ENCODE measurements at regions not wholly inside any gene's neighbourhood (a gene's known extent, or its start where the extent isn't known, plus 50 kb on each side); places are given as distances from the start of the nearest gene placed in this dataset.

DNA sequence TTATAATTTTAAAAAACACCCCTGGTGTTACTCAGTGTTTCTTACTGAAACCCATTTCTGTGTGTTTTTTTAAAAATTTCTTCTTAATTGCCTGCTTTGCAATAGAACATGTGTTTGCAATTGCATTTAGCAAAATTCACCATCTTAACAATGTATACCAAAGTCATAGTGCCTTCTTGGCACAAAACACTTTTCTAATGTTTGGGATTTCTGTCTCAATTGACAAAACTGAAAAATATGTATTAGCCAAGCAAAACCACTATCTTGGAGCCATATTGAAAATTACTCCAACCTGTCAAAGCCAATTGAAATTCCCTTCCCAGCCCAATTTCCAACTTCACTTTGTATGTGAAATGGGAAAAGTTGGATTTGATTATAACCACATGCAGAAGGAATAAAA lies 88.4 kb upstream of the RSPO3 start:
- TF ChIP-seq, protein P1, sequence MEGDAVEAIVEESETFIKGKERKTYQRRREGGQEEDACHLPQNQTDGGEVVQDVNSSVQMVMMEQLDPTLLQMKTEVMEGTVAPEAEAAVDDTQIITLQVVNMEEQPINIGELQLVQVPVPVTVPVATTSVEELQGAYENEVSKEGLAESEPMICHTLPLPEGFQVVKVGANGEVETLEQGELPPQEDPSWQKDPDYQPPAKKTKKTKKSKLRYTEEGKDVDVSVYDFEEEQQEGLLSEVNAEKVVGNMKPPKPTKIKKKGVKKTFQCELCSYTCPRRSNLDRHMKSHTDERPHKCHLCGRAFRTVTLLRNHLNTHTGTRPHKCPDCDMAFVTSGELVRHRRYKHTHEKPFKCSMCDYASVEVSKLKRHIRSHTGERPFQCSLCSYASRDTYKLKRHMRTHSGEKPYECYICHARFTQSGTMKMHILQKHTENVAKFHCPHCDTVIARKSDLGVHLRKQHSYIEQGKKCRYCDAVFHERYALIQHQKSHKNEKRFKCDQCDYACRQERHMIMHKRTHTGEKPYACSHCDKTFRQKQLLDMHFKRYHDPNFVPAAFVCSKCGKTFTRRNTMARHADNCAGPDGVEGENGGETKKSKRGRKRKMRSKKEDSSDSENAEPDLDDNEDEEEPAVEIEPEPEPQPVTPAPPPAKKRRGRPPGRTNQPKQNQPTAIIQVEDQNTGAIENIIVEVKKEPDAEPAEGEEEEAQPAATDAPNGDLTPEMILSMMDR (IDR thresholded peaks at IDR 0.05): no peak
- TF ChIP-seq POLR2A (IDR thresholded peaks at IDR 0.05): no peak
- TF ChIP-seq POLR2AphosphoS5 (IDR thresholded peaks at IDR 0.05; ENCODE audit: insufficient read depth in 1 of 2, low read depth in 1 of 2): no peak
- H3K27me3 ChIP-seq: no peaks in the 10 kb centered on the region
- H3K4me1 ChIP-seq: no peaks in the 10 kb centered on the region
- H3K27ac ChIP-seq: no peak overlapping the region
- intact Hi-C loops (cut with DNase I): no loop called here
- no peak overlapping the region for H3K4me3 ChIP-seq
- no peaks in the 10 kb centered on the region for H3K9me3 ChIP-seq
- H3K36me3 ChIP-seq: no peaks in the 10 kb centered on the region
- no peak for DNase-seq (ENCODE audit: extremely low spot score in 2 of 2)

DNA sequence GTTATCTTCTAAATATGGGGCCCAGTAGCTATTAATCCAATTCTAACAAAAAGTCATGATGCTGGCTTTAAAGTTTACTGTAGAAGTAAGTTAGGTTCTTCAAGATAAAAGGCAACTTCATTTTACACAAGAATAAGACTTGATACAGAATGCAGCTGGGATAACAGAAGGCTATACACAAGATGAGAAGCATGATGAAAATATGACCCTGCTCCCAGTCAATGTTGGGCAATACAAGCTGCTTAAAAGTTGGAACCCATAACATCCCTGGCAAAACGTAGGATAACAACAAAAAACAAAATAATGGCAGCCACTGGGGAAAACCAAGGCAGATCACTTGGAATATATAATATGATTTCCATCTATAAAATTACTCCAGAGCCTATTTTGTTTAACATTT lies 87.6 kb upstream of the RSPO3 start:
- Histone ChIP-seq H3K9me3 (no peaks in the 10 kb centered on the region), H3K4me3 (no peak overlapping the region), H3K4me1 (no peaks in the 10 kb centered on the region), H3K27me3 (no peaks in the 10 kb centered on the region), H3K36me3 (no peaks in the 10 kb centered on the region), H3K27ac (no peak overlapping the region)
- intact Hi-C loops (cut with DNase I): no loop called here
- DNase-seq (ENCODE audit: extremely low spot score in 2 of 2): no peak
- TF ChIP-seq POLR2AphosphoS5 (IDR thresholded peaks at IDR 0.05; ENCODE audit: insufficient read depth in 1 of 2, low read depth in 1 of 2): no peak
- TF ChIP-seq POLR2A (IDR thresholded peaks at IDR 0.05): no peak
- TF ChIP-seq, protein P1 (IDR thresholded peaks at IDR 0.05): no peak

DNA sequence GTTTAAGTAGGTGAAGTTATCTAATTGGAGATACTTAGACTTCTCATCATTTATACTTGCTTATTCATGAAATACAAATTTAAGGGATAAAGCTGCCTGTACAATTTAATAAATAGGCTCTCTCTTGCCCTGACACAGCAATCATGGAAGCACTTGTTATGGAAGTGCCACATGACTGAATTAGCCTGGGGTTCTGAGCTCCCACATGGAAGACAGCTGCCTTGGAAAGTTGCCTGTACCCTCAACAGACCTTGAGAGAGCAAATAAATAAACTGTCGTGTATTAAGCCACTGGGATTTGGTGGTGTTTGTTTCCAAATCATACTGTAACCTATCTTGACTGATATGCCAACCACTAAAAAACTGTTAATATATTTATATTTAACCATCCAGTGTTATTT lies 87.0 kb upstream of the RSPO3 start:
- H3K27ac ChIP-seq: no peak overlapping the region
- H3K9me3 ChIP-seq: no peaks in the 10 kb centered on the region
- no peak for DNase-seq (ENCODE audit: extremely low spot score in 2 of 2)
- no peaks in the 10 kb centered on the region for H3K27me3 ChIP-seq
- TF ChIP-seq, protein P1 (IDR thresholded peaks at IDR 0.05): no peak
- no peak for TF ChIP-seq POLR2AphosphoS5 (IDR thresholded peaks at IDR 0.05; ENCODE audit: insufficient read depth in 1 of 2, low read depth in 1 of 2)
- no peak for TF ChIP-seq POLR2A (IDR thresholded peaks at IDR 0.05)
- no peaks in the 10 kb centered on the region for H3K4me1 ChIP-seq
- intact Hi-C loops (cut with DNase I): no loop called here
- H3K36me3 ChIP-seq: no peaks in the 10 kb centered on the region
- H3K4me3 ChIP-seq: no peak overlapping the region

DNA sequence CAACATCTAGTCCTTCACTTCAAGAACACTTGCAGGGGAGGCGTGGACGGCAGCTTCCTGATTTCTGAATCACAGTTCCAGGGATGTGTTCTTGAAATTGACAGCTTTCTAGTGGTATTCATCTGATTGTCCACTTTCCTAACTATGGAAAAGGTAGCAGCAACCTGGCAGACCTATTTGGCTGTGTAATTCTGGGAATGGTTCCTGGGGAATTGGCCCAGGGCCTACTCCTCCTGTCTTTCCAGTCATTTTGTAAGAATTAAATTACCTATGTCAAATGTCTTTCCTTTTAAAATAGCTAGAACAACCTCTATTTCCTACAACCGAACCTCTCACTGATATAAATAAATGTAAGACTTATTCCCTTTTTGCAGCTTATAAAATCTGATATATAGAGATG lies 85.5 kb upstream of the RSPO3 start:
- no peak for DNase-seq (ENCODE audit: extremely low spot score in 2 of 2)
- no peaks in the 10 kb centered on the region for H3K9me3 ChIP-seq
- no peaks in the 10 kb centered on the region for H3K36me3 ChIP-seq
- H3K4me1 ChIP-seq: no peaks in the 10 kb centered on the region
- no peak overlapping the region for H3K4me3 ChIP-seq
- no peak overlapping the region for H3K27ac ChIP-seq
- intact Hi-C loops (cut with DNase I): no loop called here
- H3K27me3 ChIP-seq: no peaks in the 10 kb centered on the region
- TF ChIP-seq POLR2AphosphoS5 (IDR thresholded peaks at IDR 0.05; ENCODE audit: insufficient read depth in 1 of 2, low read depth in 1 of 2): no peak
- TF ChIP-seq, protein P1 (IDR thresholded peaks at IDR 0.05): no peak
- no peak for TF ChIP-seq POLR2A (IDR thresholded peaks at IDR 0.05)

DNA sequence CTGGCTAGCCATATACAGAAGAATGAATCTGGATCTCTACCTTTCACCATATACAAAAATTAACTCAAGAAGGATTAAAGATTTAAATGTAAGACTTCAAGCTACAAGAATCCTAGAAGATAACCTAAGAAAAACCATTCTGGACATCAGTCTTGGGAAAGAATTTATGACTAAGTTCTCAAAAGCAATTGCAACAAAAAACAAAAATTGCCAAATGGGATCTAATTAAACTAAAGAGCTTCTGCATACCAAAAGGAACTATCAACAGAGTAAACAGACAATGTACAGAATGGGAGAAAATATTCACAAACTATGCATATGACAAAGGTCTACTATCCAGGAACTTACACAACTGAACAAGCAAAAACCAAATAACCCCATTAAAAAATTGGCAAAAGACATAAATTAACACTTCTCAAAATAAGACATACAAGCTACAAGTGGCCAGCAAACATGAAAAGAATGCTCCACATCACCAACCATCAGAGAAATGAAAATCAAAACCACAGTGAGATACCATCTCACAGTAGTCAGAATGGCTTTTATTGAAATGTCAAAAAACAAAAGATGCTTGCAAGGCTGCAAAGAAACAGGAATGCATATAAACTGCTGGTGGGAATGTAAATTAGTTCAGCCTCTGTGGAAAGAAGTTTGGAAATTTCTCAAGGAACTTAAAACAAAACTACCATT lies 66.8 kb upstream of the RSPO3 start:
- Histone ChIP-seq H3K9me3 (no peaks in the 10 kb centered on the region), H3K27ac (no peak overlapping the region), H3K4me1 (no peaks in the 10 kb centered on the region), H3K4me3 (no peak overlapping the region), H3K36me3 (no peaks in the 10 kb centered on the region), H3K27me3 (no peaks in the 10 kb centered on the region)
- DNase-seq (ENCODE audit: extremely low spot score in 2 of 2): no peak
- TF ChIP-seq POLR2A (IDR thresholded peaks at IDR 0.05) (no peak), POLR2AphosphoS5 (IDR thresholded peaks at IDR 0.05; ENCODE audit: insufficient read depth in 1 of 2, low read depth in 1 of 2) (no peak)
- TF ChIP-seq, protein P1 (IDR thresholded peaks at IDR 0.05): no peak
- intact Hi-C loops (cut with DNase I): no loop called here
